Epithelial cell of esophagus (primary cell): ENCODE measurements at regions not wholly inside any gene's neighbourhood (a gene's known extent, or its start where the extent isn't known, plus 50 kb on each side); places are given as distances from the start of the nearest gene placed in this dataset.

Experiments used
- DNase-seq: peaks from one replicate; pipeline ENCODE4 v3.0.0; 2010; ENCODE audit warnings: low read depth
- H3K4me3 ChIP-seq: 2 replicates; pipeline ENCODE4 v1.5.1; 2011; ENCODE audit warnings: mild to moderate bottlenecking, low read length, control low read depth
- TF ChIP-seq, protein P1 (sequence below): IDR thresholded peaks from 2 replicates; pipeline ENCODE4 v1.5.1; 2011; ENCODE audit warnings: low read depth, mild to moderate bottlenecking, low read length, control low read depth, inconsistent platforms; ENCODE audit not compliant: insufficient read depth; ENCODE audit errors: missing control alignments

- TF ChIP-seq, protein P1, sequence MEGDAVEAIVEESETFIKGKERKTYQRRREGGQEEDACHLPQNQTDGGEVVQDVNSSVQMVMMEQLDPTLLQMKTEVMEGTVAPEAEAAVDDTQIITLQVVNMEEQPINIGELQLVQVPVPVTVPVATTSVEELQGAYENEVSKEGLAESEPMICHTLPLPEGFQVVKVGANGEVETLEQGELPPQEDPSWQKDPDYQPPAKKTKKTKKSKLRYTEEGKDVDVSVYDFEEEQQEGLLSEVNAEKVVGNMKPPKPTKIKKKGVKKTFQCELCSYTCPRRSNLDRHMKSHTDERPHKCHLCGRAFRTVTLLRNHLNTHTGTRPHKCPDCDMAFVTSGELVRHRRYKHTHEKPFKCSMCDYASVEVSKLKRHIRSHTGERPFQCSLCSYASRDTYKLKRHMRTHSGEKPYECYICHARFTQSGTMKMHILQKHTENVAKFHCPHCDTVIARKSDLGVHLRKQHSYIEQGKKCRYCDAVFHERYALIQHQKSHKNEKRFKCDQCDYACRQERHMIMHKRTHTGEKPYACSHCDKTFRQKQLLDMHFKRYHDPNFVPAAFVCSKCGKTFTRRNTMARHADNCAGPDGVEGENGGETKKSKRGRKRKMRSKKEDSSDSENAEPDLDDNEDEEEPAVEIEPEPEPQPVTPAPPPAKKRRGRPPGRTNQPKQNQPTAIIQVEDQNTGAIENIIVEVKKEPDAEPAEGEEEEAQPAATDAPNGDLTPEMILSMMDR, result no peak
- DNase-seq, result no peak
- H3K4me3 ChIP-seq, result no peak overlapping the region
Measured at GRCh38 chr11:116084511-116084910, 580.3 kb upstream of the CADM1 start.

DNA sequence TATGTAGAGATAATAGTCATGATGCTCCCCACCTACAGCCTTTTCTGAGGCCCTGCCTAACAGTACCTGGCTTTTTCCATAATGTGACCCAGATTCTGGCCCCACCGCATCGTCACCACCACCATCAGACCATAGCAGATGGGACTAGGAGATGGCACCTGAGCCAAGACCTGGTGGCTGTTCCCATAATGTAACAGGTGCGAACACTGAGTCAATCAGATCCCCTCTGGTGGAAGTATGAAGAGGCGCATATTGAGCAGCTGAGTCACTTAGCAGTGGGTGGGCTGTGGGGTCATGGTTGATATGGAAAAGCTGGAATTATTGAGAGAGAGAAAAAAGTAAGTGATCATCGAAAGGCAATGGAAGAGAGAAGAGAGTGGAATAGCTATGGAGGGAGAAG, 578.0 kb upstream of the CADM1 start:
- H3K4me3 ChIP-seq, result no peak overlapping the region
- TF ChIP-seq, protein P1, result no peak
- no peak for DNase-seq

GRCh38 chr11:116079580-116079979, 575.4 kb upstream of the CADM1 start:
- TF ChIP-seq, protein P1, result no peak
- no peak overlapping the region for H3K4me3 ChIP-seq
- no peak for DNase-seq

DNA sequence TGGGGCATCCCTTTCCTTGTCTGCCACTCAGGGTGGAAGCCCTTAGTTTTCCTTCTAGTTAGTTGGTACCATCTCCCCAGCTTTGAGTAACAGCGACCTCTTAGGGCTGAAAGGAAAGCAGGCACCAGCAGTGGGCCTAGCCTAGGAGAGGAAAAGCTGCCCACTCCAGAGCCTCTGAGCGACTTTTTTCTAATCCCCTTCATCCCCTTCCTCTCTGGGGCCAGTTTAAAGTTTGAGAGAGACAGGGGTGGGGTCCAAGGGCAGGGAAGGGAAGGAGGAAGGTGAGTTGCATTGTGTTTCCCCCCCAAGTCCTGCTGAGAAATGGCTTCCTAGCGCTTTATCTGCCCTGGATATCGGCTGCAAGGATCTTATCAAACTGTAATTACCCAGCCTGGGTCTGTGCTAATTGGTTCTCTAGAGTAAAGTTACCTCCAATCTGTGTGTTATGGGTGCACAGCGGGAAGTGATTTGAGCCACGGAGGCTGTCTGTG, 573.9 kb upstream of the CADM1 start:
- no peak overlapping the region for H3K4me3 ChIP-seq
- TF ChIP-seq, protein P1, result no peak
- DNase-seq, result no peak

GRCh38 chr11:116077092-116077491, 572.9 kb upstream of the CADM1 start:
- DNase-seq, result no peak

GRCh38 chr11:116073854-116074837, 569.9 kb upstream of the CADM1 start:
- TF ChIP-seq, protein P1, result no peak
- H3K4me3 ChIP-seq, result no peak overlapping the region
- no peak for DNase-seq

More at GRCh38 chr11:116077092-116077491, 572.9 kb upstream of the CADM1 start:
- TF ChIP-seq, protein P1, result no peak
- no peak overlapping the region for H3K4me3 ChIP-seq
